GM18519 (cell line): ENCODE measurements at regions not wholly inside any gene's neighbourhood (a gene's known extent, or its start where the extent isn't known, plus 50 kb on each side); places are given as distances from the start of the nearest gene placed in this dataset.
"Not testable (repeated sequence)": the region's sequence is repeated elsewhere in the genome, so short reads cannot be mapped to it uniquely, and the experiment has no call there.

ENCODE experiments used
- ATAC-seq: cut with Tn5 transposase; IDR thresholded peaks from one replicate; pipeline ENCODE4 v1.9.1; 2021; ENCODE audit warnings: mild to moderate bottlenecking, moderate library complexity; ENCODE audit not compliant: unreplicated experiment, low FRiP score

DNA sequence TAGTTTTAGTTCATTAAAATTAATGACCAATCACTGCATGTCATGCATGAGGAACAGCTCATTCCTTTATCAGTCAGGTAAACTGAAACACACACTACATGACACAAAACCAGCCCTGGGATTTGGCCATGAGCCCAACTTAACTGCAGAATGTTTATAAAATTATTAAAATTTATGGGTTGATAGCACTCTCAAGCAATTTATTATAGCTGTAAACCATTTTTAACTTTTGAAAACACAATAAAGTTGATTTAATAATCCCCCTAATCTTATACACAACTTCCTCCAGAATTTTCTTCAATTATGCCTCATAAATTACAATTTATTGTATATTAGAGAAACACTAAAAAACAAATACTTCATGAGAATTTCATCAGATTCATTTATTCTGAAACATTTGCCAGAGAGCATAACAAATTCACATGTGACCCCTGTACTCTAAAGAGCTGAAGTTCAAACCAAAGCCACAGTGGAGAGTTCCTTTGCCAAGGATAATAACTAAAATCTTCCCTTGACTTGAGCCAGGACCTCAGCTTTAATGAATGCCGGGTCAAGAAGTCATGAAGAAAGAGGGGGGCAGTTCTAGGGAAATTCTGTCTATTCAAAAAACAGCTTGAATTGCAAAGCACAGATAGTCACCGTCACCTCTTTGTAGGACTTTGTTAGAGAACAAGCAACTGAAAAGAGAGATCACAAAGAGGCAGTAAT lies 763.7 kb upstream of the GRAMD2B start:
- no peak for ATAC-seq

DNA sequence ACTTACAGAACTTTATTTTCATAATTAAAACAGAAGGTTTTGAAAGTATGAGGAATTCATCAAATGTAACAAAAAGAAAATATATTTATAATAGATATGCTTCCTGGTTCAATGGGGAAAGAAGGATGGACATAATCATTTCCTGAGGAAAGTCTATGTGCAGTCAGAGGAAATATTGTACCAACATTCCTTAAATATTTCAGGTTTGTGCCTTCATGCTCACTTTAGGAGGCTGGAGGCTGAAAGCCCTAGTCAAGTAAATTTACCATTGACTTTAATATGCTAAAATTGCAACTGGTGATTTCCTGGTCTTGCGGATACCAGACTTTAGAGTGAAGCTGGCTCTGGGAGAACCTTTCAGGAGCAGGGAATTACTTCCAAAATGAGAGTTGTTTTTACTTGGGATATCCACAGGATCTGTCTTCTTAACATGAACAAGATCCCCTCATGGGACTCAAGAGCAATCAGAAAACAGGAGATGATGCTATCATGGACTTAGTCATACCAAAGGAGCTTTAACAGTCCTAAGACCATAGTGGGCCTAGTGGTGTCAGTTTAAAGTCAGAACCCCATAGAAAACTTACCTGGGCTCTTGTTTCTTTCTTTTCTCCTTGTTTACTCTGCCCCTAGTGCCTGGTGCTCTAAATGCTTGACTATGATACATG lies 762.8 kb upstream of the GRAMD2B start:
- no peak for ATAC-seq

DNA sequence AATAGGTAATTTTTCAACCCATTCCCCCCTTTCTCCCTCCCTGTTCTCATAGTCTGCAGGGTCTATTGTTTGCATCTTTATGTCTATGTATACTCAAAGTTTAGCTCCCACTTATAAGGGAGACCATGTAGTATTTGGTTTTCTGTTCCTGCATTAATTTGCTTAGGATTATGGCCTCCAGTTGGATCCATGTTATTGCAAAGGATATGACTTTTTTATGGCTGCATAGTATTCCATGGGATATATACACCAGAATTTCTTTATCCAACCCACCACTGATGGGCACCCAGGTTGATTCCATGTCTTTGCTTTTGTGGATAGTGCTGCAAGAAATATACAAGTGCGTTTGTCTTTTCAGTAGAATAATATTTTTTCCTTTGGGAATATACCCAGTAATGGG lies 761.6 kb upstream of the GRAMD2B start:
- no peak for ATAC-seq

DNA sequence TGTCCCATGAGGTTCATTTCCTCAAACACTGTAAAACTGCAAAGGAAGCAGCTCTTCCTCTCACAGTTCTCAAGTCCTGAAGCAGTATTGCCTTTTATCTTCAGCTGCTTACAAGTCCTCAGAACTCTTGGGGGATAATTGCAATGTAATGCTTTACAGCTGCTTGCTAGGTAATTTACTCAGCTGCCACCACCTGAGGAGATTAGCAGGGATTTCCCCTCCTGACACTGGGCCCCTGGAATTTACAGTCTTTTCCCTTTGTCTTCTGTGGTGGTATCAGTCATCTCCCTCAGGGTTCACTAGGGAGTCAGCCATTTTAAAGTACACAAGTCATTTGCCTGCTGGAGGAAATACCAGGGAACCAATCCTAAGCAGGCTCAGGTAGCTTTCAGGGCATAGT lies 754.3 kb upstream of the GRAMD2B start:
- no peak for ATAC-seq

DNA sequence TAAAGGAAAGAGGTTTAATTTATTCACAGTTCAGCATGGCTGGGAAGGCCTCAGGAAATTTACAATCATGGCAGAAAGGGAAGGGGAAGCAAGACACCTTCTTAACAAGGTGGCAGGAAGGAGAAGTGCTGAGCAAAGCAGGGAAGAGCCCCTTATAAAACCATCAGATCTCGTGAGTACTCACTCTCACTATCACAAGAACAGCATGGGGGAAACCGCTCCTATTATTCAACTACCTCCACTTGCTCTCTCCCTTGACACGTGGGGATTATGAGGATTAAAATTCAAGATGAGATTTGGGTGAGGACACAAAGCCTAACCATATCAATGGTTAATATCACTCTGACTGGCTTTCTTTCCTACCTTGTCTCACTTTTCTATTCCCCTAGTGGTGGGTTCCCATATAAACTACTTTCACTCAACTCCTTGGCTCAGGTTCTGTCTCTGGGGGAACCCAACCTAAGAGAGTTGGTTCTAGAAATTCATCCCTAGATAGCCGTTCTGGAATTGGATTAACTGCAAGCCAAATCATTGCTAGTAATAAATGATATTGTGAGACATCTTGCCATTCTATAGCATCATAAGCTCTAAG lies 749.8 kb upstream of the GRAMD2B start:
- ATAC-seq: no peak

DNA sequence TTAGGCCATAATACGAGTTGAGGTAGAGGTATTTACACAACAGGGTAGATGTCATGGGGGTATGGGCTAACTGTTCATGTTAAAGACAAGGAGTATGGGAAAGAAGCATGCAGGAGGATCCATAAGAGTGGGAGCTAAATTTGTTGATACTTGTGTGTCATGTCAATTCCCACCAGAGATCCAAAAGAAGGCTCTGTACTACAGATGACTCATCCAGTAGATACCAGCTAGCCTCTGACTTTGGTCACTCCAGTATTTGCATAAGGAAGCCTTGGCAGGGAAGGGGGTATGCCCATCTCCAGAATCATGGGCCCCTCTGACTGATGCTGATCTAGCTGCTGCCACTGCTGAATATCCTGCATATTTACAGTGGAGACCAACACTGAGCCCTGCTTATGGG lies 743.7 kb upstream of the GRAMD2B start:
- no peak for ATAC-seq

DNA sequence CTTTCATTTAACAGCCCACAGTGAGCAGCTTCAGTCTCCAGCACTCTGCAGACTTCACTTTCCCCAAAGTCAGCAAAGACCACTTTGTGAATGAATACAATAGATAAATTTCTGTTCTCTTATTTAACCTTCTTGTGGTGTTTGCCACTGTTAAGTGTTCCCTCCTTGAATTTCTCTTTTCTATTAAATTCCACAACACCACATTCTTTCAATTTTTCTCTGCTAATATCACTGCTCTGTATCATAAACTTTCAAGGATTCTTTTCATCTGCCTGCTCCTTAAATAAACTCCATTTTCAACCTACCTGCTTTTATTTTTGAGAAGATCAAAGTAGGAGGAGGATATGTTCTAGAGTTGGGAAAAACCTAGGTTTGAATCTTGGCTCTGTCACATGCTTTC lies 739.5 kb upstream of the GRAMD2B start:
- no peak for ATAC-seq

DNA sequence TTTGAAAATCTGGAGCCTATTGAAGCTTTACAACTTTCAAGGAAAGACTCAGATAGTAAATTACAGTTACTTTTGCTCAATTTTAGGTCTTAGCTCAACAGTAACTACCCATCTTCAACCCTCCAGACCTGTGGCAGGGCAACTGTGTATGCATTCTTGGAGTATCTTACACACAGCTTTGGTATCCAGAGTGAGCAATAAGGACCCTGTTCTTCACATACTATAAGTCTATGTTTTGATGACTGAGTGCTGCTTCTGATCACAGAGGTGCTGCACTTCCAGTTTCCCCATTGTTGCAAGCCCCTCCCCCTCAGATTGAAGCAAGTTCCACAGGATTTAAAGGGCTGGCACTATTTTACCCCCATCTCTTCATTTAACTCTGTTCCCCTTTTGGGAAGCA lies 737.4 kb upstream of the GRAMD2B start:
- ATAC-seq: no peak

DNA sequence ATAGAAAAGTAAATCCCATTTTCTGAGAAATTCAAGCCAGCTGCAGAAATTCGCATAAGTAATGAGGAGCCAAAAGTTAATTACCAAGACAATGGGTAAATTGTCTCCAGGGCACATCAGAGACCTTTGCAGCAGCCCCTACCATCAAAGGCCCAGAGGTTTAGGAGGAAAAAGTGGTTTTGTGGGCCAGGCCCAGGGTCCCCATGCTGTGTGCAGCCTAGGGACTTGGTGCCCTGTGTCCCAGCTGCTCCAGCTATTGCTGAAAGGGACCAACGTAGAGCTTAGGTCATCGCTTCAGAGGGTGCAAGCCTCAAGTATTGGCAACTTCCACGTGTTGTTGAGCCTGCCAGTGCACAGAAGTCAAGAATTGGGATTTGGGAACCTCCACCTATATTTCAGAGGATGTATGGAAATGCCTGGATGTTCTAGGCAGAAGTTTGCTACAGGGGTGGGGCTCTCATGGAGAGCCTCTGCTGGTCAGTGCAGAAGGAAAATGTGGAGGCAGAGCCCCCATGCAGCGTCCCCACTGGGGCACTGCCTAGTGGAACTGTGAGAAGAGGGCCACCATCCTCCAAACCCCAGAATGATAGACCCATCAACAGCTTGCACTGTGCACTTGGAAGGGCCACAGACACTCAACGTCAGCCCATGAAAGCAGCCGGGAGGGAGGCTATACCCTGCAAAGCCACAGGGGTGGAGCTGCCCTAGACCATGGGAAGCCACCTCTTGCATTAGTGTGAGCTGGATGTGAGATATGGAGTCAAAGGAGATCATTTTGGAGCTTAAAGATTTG lies 731.3 kb upstream of the GRAMD2B start:
- ATAC-seq: not testable (repeated sequence)

DNA sequence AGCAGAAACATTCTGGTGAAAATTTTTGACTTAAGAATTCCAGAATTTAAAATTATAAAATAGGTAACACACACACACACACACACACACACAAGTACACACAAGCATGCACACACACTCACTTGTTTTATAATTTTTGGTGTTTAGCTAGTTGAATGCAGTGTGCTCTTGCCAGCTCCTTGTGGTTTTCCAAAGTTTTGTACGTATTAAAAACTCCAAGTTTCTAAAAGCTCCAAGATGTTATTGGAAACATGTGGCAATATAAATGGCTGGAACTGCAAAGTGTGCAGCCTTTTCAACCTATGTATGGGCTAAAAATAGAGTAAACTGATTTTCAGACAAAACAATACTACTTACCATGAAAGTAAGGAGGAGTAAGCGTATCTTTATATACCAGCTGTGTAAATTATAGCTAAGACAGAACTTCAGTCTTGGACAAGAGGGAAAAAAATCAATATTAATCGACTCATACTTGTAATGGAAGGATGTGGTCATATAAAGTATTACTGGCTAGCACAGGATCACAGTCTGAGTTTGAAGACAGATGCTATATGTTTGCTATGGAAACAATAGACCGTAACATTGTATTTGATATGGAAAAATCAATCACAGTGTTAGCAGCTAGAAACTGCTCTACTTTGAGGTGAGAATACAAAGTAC lies 727.1 kb upstream of the GRAMD2B start:
- no peak for ATAC-seq

DNA sequence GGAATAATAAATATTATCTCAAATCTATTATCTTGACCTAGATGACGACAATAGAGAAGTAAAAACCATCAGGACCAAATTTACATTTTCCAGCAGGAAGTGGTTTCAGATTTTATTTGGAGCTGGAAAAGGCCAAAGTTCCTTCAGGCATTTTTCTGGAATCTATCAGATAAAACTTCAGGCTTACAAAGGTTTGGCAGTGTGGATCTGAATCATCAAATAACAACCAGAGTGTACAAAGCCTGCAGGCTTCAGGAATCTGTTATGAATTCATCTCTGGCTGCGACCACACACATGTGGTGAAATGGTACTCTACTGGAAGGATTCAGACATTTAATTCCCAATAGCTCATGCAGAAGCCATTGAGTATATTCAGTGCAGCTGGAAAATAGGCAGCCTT lies 726.4 kb upstream of the GRAMD2B start:
- no peak for ATAC-seq

DNA sequence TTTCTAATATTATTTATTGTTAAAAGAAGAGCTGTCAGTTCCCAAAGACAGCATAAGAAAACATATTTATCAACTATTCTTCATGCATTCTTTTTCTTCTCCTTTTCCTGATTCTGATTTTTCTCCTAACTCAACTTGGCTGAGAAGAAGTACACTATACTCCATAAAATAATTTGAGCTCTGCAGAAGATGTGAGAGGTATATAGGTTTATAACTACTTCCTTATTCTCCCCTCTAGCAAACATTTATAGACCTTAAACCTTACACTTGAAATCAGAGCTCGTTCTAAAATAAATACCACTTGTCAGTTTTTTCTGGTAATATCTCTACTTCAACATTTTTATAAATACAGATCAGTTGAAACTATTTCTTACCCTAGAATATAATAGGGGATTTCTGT lies 724.8 kb upstream of the GRAMD2B start:
- ATAC-seq: no peak

DNA sequence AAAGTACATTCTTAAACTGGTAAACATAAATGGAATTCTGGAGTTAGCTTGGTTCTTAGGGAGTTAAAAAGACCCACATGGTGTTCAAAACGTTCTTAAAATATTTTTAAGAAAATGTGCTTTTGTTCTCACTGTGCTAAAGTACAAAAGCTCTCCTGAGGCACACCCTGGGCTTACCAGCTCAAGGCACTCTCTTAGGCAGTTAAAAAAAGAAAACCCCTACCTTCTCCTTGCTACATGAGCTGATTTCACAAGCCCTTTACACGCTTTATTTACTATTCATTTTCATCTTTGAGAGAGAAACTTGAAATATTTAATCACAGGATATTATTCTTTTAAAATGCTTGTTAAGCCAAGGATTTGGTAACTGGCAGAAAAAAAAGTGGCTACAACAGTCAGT lies 723.3 kb upstream of the GRAMD2B start:
- ATAC-seq: no peak

DNA sequence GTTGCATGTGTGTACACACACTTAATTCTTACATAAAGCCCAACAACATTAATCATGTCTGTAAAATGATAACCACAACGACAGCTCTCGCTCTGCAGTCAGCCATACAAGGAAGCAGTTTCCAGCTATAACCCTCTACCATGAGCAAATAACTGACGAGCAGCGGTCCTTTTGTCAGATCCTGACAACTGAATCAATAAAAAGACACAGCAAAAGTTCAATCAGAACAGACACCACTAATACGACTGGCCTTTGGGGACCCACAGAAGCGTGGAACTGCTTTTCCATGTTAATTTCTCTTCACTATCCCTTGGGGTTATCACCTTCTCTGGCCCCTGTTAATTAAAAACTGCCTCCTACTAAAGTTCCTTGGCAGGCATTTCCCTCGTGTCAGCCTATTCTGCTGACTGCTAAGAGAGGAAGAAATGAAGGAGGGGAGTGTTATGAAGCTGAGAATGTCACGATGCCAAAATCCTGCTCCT lies 722.8 kb upstream of the GRAMD2B start:
- no peak for ATAC-seq

DNA sequence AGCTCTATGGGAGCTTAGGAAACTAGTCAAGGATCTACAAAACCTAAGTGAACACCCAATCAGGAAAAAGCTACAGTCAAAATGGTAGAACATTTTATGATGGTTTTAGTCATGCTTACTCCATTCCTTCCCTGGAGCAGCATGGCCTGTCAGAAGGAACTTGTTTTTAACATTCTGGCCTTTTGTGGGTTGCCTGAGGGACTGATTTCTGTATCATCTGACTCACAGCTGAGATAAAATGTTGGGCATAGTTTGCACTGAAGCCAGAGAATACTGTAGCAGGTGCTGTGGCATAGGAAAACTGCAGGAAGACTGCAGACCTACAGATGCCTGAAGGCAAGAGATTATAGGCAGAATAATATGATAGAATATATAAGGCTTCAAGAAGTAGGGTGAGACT lies 719.6 kb upstream of the GRAMD2B start:
- ATAC-seq: no peak

DNA sequence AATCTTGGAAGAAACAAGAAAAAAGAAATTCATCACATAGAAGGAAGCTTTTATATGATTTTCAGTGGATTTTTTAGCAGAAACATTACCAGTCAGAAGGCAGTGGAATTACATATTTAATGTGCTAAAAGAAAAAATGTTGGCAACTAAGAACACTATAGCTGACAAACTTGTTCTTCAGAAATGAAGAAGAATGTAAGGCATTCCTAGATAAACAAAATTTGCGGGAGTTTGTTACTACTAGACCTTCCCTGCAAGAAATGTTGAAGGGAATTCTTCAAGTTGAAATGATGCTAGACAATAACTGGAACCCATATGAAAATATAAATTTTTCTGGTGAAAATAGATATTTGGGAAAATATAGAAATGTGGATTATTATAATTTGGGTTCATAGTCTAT lies 718.3 kb upstream of the GRAMD2B start:
- no peak for ATAC-seq

DNA sequence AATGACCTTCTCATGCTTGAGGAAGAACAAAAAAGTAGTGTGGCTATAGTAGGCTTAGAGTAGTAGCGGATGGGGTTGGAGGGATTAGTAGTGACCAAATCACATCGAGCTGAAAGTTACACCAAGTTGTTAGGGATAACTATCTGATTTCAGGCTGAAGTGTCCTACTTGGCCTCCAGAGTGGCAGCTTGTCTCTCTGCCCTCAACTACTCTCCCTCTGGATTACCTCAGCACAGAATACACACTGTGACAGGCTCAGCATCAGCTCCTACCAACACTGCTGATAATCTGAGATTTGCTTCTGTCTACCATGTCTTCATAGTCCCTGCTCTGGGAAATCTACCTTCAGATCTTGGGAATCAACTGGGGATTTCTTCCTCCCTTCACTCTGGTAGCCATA lies 714.6 kb upstream of the GRAMD2B start:
- no peak for ATAC-seq

DNA sequence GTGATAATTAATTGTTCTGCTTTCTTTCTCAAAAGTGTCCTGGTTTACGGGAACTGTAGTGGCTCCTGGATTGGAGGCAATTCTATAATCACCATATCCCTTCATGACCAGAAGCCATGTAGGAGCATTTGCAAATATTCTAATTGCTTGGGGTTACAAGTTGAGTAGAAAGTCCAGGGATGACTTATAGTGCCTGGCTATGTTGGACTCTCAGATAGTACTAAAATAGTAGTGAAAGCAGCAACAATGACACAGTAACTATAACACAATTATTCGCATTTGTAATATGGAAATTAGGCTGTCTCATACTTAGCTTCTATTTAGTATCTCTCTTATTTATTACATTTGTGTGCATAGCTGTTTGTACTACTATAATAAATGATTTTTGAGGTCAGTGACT lies 712.5 kb upstream of the GRAMD2B start:
- no peak for ATAC-seq

DNA sequence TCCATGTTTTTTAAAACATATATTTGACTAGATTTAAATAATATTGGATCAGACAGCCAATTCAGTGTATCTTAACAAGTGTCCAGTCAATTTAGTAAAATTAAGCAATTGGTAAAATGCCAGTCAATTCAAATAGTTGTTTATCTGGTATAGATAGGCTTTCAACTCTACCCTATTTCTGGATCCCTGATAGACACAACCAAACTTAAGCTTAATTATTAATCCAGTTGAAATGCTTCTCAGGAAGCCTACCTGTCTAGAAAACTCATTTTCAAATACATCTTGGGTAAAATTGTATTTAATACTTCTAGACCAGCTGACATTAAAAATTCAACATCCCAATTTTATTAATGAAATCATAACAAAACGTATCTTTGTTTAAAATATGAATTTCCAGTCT lies 710.8 kb upstream of the GRAMD2B start:
- ATAC-seq: no peak

DNA sequence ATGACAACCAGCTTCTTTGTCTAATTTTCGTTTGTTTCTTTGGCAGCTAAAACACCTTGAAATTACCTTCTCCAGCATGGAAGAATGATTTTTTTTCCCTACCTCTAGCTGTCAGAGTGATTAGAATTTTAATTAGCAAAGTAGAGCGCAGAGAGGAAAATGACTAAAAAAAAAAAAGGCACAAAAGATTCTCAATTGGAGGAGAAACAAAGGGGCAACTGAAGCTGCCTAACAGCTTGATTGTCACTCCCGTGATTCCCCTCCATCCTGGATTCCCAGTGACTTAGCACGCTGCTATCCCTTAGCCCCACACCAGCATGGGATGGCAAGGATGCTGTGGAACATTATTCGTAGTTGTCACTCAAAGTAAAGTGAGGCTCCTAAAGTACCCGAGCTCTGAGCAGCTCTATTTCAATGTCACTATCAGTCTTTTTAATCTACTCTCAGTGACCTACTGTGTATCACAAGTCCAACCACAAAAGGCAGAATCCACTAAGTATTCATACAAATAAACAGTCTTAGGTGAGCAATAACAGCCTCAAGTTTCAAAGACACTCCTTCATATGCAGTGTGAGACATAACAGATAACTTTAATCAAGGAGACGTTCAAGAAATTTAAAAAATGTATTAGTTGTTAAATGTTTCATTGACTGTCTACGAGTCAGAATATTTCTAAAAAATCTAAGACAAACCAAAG lies 710.0 kb upstream of the GRAMD2B start:
- ATAC-seq: no peak
